ENCODE measurements at regions not wholly inside any gene's neighbourhood (a gene's known extent, or its start where the extent isn't known, plus 50 kb on each side); places are given as distances from the start of the nearest gene placed in this dataset.

DNA sequence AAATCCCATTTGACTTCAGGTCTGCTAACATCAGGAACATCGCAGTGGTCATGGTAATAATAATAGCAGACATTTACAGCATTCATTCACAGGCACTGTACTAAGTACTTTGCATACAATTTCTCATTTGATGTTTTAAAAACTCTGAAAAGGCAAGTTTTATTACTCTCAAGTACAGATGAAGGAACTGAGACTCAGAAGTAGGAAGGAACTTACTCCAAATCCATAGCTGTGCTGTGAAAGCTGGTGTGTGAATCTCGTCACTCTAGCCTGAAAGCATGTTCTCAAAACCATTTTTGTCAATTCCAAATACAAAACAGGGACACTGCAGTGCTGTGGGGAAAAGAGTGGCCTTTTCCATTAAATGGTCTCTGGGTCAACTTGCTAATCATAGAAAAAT lies 179.9 kb downstream of the FAM43A start:
- H3K27me3 ChIP-seq (replicated peaks; ENCODE audit: control insufficient read depth, insufficient read depth, low read length), result no peaks in the 10 kb centered on the region
- H3K36me3 ChIP-seq (ENCODE audit: control insufficient read depth, insufficient read depth, low read length), result no peaks in the 10 kb centered on the region
- DNase-seq (ENCODE audit: extremely low read depth, insufficient read length), result no peak
- no peak overlapping the region for H3K4me3 ChIP-seq (replicated peaks; ENCODE audit: low read depth, low read length)
- TF ChIP-seq, protein P1, sequence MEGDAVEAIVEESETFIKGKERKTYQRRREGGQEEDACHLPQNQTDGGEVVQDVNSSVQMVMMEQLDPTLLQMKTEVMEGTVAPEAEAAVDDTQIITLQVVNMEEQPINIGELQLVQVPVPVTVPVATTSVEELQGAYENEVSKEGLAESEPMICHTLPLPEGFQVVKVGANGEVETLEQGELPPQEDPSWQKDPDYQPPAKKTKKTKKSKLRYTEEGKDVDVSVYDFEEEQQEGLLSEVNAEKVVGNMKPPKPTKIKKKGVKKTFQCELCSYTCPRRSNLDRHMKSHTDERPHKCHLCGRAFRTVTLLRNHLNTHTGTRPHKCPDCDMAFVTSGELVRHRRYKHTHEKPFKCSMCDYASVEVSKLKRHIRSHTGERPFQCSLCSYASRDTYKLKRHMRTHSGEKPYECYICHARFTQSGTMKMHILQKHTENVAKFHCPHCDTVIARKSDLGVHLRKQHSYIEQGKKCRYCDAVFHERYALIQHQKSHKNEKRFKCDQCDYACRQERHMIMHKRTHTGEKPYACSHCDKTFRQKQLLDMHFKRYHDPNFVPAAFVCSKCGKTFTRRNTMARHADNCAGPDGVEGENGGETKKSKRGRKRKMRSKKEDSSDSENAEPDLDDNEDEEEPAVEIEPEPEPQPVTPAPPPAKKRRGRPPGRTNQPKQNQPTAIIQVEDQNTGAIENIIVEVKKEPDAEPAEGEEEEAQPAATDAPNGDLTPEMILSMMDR (IDR thresholded peaks at IDR 0.05; ENCODE audit: insufficient read depth, low read length, poor library complexity, severe bottlenecking), result no peak

DNA sequence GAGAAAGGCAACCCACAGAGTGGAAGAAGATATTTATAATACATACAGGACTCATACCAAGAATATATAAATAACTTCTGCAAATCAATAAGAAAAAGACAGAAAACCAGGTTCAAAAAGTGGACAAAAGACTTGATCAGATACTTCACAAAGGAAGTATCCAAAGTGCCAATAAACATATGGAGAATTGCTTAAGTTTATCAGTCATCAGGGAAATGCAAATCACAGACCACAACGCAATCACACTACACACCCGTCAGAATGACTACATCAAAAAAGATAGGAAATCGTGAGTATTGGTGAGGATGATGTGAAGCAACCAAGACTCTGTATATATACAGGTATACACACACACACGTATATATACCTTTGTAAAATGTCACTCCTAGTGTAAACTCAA lies 180.6 kb downstream of the FAM43A start:
- TF ChIP-seq, protein P1 (IDR thresholded peaks at IDR 0.05; ENCODE audit: insufficient read depth, low read length, poor library complexity, severe bottlenecking), result no peak
- no peak for DNase-seq (ENCODE audit: extremely low read depth, insufficient read length)
- Histone ChIP-seq H3K4me3 (replicated peaks; ENCODE audit: low read depth, low read length) (no peak overlapping the region), H3K36me3 (ENCODE audit: control insufficient read depth, insufficient read depth, low read length) (no peaks in the 10 kb centered on the region), H3K27me3 (replicated peaks; ENCODE audit: control insufficient read depth, insufficient read depth, low read length) (no peaks in the 10 kb centered on the region)

DNA sequence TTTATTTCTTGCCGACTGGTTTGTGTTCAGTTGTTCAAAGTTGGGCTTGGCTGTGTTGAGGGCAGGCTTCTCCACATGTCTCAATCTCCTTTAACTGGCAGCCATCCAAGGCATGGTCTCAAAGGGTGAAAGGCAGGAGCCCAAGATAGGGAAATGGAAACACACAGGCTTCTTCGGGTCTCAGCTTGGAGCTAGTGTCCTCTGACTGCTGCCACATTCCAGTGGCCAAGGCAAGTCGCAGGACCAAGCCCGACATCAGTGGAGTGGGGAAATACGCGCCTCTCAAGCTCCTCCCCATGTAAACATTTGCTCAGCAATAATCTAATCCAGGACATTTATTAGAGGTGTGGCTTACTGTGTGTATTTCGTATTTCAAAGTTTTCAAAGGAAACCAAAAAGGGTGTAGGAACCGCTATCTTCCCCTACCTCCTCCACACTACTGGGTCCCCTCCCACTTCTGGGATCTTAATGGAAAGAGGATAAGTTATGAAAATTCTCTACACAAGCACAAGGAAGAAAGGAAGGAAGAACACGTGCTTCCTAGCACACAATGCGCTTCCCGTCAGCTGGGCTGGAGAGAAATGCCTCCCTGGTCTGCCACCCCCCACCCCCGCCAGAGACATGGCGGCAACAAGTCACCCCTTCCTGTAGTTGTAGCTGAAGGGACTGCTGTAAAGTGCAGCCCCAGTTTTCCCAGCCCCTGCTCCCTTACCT lies 181.7 kb downstream of the FAM43A start:
- TF ChIP-seq, protein P1 (IDR thresholded peaks at IDR 0.05; ENCODE audit: insufficient read depth, low read length, poor library complexity, severe bottlenecking), result no peak
- Histone ChIP-seq H3K27me3 (replicated peaks; ENCODE audit: control insufficient read depth, insufficient read depth, low read length) (no peaks in the 10 kb centered on the region), H3K36me3 (ENCODE audit: control insufficient read depth, insufficient read depth, low read length) (no peaks in the 10 kb centered on the region), H3K4me3 (replicated peaks; ENCODE audit: low read depth, low read length) (no peak overlapping the region)
- no peak for DNase-seq (ENCODE audit: extremely low read depth, insufficient read length)

DNA sequence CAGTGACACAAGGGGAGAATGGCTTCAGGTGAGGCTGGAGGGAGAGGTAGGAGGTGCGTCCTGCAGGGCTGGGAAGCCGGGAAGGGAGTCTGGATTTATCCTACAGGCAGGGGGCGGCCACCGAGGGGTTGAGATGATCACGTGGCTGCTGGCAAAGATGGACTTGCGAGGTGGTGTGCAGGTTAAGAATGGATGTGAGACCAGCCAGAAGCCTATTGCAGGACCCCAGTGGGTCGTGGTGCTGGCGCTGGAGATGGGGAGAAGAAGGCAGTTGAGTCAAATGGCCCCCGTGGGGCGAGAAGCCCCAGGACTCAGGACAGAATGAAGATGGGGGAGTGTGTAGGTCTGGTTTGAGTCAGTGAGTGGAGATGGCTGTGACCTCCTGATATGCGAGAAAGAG lies 183.1 kb downstream of the FAM43A start:
- Histone ChIP-seq H3K27me3 (replicated peaks; ENCODE audit: control insufficient read depth, insufficient read depth, low read length) (no peaks in the 10 kb centered on the region), H3K4me3 (replicated peaks; ENCODE audit: low read depth, low read length) (no peak overlapping the region), H3K36me3 (ENCODE audit: control insufficient read depth, insufficient read depth, low read length) (no peaks in the 10 kb centered on the region)
- TF ChIP-seq, protein P1 (IDR thresholded peaks at IDR 0.05; ENCODE audit: insufficient read depth, low read length, poor library complexity, severe bottlenecking), result no peak
- DNase-seq (ENCODE audit: extremely low read depth, insufficient read length), result no peak

DNA sequence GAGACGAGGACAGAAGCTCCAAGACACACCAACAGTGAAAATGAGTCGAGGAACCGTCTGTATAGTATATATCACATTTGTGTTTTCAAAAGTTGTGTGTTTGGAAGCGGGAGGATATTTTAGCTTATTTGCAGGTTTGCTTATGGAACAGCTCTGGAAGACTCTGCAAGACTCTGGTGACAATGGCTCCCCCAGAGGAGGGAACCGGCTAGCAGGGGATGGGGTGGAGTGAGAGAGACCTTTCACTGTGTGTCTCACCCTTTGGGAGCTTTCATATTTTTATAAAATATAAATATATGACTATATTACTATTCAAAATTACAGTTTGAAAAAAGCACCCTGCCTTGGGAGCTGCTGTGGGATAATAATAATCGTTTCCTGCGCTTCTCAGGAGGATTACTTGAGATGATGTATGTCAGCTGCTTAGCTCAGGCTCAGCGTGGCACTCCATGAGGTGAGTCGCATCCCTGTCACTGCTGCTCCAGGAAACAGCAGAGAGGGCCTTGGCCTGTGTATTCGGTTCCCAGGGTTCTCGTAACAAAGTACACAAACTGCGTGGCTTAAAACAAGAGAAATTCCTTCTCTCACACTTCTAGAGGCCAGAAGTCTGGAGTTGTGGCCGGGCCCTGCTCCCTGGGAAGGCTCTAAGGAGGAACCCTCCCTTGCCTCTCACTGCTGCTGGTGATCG lies 183.9 kb downstream of the FAM43A start:
- no peaks in the 10 kb centered on the region for H3K36me3 ChIP-seq (ENCODE audit: control insufficient read depth, insufficient read depth, low read length)
- TF ChIP-seq, protein P1 (IDR thresholded peaks at IDR 0.05; ENCODE audit: insufficient read depth, low read length, poor library complexity, severe bottlenecking), result peak; percentile 5
- no peak overlapping the region for H3K4me3 ChIP-seq (replicated peaks; ENCODE audit: low read depth, low read length)
- no peak for DNase-seq (ENCODE audit: extremely low read depth, insufficient read length)
- no peaks in the 10 kb centered on the region for H3K27me3 ChIP-seq (replicated peaks; ENCODE audit: control insufficient read depth, insufficient read depth, low read length)
